ENCODE measurements at regions not wholly inside any gene's neighbourhood (a gene's known extent, or its start where the extent isn't known, plus 50 kb on each side); places are given as distances from the start of the nearest gene placed in this dataset.

DNA sequence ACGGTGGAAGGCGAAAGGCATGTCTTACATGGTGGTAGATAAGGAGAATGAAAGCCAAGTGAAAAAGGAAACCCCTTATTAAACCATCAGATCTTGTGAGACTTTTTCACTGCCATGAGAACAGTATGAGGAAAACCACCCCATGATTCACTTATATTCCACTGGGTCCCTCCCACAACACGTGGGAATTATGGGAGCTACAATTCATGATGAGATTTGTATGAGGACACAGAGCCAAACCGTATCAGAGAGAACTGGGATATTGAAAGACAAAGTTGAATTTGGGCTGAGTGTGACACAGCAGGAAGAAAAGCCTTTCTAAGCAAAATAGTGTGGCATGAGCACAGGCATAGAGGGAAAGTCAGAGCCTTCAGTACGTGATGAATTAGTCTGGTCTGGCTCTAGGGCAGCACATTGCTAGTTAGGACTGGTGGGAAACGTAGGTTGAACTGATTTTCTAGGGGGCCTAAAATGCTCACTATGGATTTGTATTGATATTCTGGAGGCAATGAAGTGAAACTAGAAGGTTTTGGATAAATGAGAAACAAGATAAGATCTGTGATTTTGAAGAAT lies 84.8 kb upstream of the RND3 start:
- no peak for DNase-seq
- H3K9me3 ChIP-seq (replicated peaks; ENCODE audit: control insufficient read depth, low read depth, low read length): no peaks in the 10 kb centered on the region
- 86% methylated on average over 4 of the region's 6 CpGs for WGBS (ENCODE audit: insufficient coverage)

DNA sequence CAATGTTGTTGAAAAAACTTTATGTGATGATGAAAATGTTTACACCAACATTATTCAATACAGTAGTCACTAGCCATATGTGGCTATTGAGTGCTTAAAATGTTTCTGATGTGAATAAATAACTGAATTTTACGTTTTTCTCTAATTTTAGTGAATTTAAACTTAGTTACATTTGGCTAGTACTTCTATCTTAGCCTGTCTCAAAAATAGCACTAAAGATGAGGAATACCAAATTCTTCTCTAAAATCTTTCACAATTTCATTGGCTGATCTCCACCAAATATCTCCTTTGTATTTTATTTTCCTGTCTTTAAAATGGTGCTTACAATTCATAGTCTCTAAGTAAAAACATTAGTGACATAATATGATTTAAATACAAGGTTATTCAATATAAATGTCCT lies 83.7 kb upstream of the RND3 start:
- Histone ChIP-seq H3K27me3 (ENCODE audit: control insufficient read depth, insufficient read depth, low read length) (no peaks in the 10 kb centered on the region), H3K4me1 (ENCODE audit: control insufficient read depth, insufficient read depth, low read length) (no peaks in the 10 kb centered on the region), H3K36me3 (ENCODE audit: control insufficient read depth, insufficient read depth, low read length) (no peaks in the 10 kb centered on the region), H3K9me3 (replicated peaks; ENCODE audit: control insufficient read depth, low read depth, low read length) (no peaks in the 10 kb centered on the region), H3K27ac (ENCODE audit: low read length) (no peak overlapping the region), H3K4me3 (ENCODE audit: low read length) (no peak overlapping the region)
- no CpG with 5 or more reads among the region's 1 CpG for WGBS (ENCODE audit: insufficient coverage)
- peak; percentile 14 for DNase-seq

More for the DNA sequence above, 84.8 kb upstream of the RND3 start:
- Histone ChIP-seq H3K36me3 (ENCODE audit: control insufficient read depth, insufficient read depth, low read length) (no peaks in the 10 kb centered on the region), H3K4me1 (ENCODE audit: control insufficient read depth, insufficient read depth, low read length) (no peaks in the 10 kb centered on the region), H3K4me3 (ENCODE audit: low read length) (no peak overlapping the region), H3K27me3 (ENCODE audit: control insufficient read depth, insufficient read depth, low read length) (no peaks in the 10 kb centered on the region), H3K27ac (ENCODE audit: low read length) (no peak overlapping the region)

DNA sequence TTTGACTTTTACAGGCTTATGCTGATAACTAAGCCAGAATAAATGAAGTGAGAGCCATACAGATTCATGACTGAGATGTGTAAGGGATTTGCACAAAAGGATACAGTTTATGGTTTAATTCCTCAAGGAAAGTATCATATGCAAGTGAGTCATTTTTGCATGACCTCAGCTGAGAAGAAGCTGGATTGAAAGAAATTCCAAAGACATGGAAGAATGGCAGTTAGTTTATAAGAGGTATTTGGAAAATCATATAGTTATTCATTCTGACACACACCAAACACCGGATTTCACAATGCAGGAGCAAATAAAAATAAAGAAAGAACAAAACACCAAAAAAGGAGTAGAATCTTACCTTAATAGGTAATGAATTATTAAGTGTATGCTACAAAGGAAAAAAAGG lies 83.2 kb upstream of the RND3 start:
- Histone ChIP-seq H3K27me3 (ENCODE audit: control insufficient read depth, insufficient read depth, low read length) (no peaks in the 10 kb centered on the region), H3K9me3 (replicated peaks; ENCODE audit: control insufficient read depth, low read depth, low read length) (no peaks in the 10 kb centered on the region), H3K4me3 (ENCODE audit: low read length) (no peak overlapping the region), H3K27ac (ENCODE audit: low read length) (peak overlapping the region; percentile 33), H3K4me1 (ENCODE audit: control insufficient read depth, insufficient read depth, low read length) (no peaks in the 10 kb centered on the region), H3K36me3 (ENCODE audit: control insufficient read depth, insufficient read depth, low read length) (no peaks in the 10 kb centered on the region)
- no CpG with 5 or more reads among the region's 1 CpG for WGBS (ENCODE audit: insufficient coverage)
- DNase-seq: peak; percentile 82

DNA sequence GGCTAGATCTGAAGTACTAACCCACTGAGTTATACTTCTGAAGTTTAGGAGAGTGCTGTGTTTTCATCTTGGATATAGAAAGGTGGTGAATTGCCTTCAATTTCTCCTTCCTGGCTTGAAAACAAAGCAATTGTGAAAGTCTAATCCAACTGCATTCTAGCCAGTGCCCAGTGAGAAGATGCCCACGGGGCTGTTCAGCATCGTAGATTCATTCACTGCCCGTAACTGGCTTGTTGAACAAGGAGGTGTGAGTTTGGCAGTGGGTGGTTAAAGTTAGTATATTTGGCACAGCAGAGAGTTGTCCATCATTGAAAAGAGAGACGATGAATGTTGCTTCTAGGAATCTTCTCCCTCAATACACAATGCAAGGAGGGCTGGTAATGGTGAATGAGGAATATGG lies 82.3 kb upstream of the RND3 start:
- WGBS (ENCODE audit: insufficient coverage): 83% methylated on average over 2 of the region's 4 CpGs
- no peak overlapping the region for H3K4me3 ChIP-seq (ENCODE audit: low read length)

DNA sequence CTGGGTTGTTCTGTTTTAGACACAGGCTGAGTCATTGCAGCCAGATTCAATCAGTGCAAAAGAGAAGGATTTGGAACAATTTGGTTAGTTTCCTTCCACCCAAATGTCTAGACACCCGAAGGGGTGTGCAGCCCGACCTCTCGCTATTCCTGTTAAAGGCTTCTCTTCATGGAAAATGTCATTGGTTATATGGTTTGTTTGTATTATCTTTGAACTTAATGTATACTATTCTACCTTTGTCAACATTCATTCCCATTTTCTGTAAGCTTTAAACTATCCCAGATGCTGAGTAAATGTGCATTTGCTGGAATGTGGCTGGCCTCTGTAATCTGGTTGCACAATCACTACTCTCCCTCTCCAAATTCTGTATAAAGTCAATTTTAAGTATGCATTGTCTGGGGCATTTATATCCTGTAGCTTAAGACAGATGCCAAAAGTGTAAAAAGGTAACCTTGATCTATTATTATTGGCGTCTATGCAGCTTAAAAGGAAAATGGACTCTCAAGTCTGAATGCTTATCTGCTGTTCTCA lies 80.4 kb upstream of the RND3 start:
- WGBS (ENCODE audit: insufficient coverage): no CpG with 5 or more reads among the region's 4 CpGs
- Histone ChIP-seq H3K9me3 (replicated peaks; ENCODE audit: control insufficient read depth, low read depth, low read length) (no peaks in the 10 kb centered on the region), H3K4me1 (ENCODE audit: control insufficient read depth, insufficient read depth, low read length) (no peaks in the 10 kb centered on the region), H3K4me3 (ENCODE audit: low read length) (no peak overlapping the region), H3K27ac (ENCODE audit: low read length) (no peak overlapping the region), H3K27me3 (ENCODE audit: control insufficient read depth, insufficient read depth, low read length) (no peaks in the 10 kb centered on the region), H3K36me3 (ENCODE audit: control insufficient read depth, insufficient read depth, low read length) (no peaks in the 10 kb centered on the region)
- peak; percentile 78 for DNase-seq

More for the DNA sequence above, 82.3 kb upstream of the RND3 start:
- Histone ChIP-seq H3K9me3 (replicated peaks; ENCODE audit: control insufficient read depth, low read depth, low read length) (no peaks in the 10 kb centered on the region), H3K27me3 (ENCODE audit: control insufficient read depth, insufficient read depth, low read length) (no peaks in the 10 kb centered on the region), H3K4me1 (ENCODE audit: control insufficient read depth, insufficient read depth, low read length) (no peaks in the 10 kb centered on the region), H3K27ac (ENCODE audit: low read length) (no peak overlapping the region), H3K36me3 (ENCODE audit: control insufficient read depth, insufficient read depth, low read length) (no peaks in the 10 kb centered on the region)
- no peak for DNase-seq

DNA sequence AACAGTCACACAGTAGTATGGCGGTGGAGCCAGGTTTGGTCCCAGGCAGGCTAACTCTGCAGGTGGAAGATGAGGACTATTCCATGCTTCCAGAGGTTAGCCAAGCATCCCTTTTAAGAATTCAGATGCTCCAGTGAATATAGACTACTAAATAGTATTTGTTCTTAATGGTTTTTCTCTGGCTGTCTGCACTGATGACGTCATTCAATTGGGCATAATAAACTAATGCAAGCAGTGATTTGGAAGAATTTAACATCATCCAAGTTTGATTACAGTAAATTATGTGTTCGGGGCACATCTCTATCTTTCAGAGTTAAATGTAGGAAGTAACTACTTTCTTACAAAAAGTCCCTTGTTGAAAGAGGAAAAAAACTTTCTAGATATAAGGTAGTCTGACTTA lies 78.8 kb upstream of the RND3 start:
- Histone ChIP-seq H3K4me3 (ENCODE audit: low read length) (no peak overlapping the region), H3K27me3 (ENCODE audit: control insufficient read depth, insufficient read depth, low read length) (no peaks in the 10 kb centered on the region), H3K36me3 (ENCODE audit: control insufficient read depth, insufficient read depth, low read length) (no peaks in the 10 kb centered on the region), H3K4me1 (ENCODE audit: control insufficient read depth, insufficient read depth, low read length) (no peaks in the 10 kb centered on the region), H3K9me3 (replicated peaks; ENCODE audit: control insufficient read depth, low read depth, low read length) (no peaks in the 10 kb centered on the region), H3K27ac (ENCODE audit: low read length) (no peak overlapping the region)
- DNase-seq: peak; percentile 12
- WGBS (ENCODE audit: insufficient coverage): no CpG with 5 or more reads among the region's 3 CpGs

DNA sequence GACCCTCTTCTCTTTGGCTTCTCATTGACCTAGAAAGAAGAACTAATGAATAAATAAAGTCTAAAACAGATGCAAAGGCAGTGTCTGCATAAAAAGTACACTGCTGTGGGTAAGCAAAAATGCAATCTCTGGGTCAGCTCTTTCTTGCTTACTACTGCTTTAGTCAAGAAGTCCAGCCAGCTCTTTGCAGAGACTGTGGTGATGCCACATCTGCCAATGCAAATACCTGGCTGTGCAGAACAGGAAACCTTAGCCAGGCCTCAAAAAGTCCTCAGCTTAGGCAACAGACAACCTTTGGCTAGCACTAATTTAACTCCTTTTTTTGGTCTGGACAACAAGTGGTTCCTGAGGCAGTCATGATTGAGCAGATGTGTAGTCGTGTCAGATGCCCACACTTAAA lies 73.6 kb upstream of the RND3 start:
- H3K27ac ChIP-seq (ENCODE audit: low read length): no peak overlapping the region
- H3K36me3 ChIP-seq (ENCODE audit: control insufficient read depth, insufficient read depth, low read length): no peaks in the 10 kb centered on the region
- DNase-seq: no peak
- no peaks in the 10 kb centered on the region for H3K27me3 ChIP-seq (ENCODE audit: control insufficient read depth, insufficient read depth, low read length)
- WGBS (ENCODE audit: insufficient coverage): 71% methylated on average over 1 of the region's 1 CpG
- H3K9me3 ChIP-seq (replicated peaks; ENCODE audit: control insufficient read depth, low read depth, low read length): no peaks in the 10 kb centered on the region
- no peaks in the 10 kb centered on the region for H3K4me1 ChIP-seq (ENCODE audit: control insufficient read depth, insufficient read depth, low read length)
- H3K4me3 ChIP-seq (ENCODE audit: low read length): no peak overlapping the region

DNA sequence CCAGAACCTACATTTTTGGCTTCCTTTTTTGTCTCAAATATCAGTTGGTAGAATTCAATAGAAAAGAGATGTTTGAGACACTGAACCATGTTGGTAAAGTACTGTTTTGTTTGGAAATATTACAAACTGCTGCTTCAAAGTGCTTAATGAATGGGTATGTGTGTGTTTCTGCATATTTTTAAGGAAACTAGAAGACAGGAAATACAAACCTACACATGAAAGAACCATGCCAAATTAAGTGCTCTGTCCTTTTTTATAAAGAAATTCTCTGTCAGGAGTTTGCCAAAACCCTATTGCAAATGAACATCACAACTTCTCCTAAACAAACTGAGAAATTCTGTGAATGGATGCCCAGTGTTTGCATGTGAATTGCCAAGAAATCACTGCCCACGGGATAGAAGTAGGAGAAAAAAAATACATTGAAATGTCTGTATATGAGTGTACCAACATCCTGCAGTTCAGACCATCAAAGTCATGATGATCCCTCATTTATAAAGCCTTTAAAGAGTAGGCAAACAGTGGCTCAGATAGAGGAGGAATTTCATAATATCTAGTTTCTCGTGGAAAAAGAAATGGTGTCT lies 69.6 kb upstream of the RND3 start:
- no CpG with 5 or more reads among the region's 2 CpGs for WGBS (ENCODE audit: insufficient coverage)
- DNase-seq: no peak
- H3K4me1 ChIP-seq (ENCODE audit: control insufficient read depth, insufficient read depth, low read length): no peaks in the 10 kb centered on the region
- no peaks in the 10 kb centered on the region for H3K27me3 ChIP-seq (ENCODE audit: control insufficient read depth, insufficient read depth, low read length)
- H3K27ac ChIP-seq (ENCODE audit: low read length): no peak overlapping the region
- H3K9me3 ChIP-seq (replicated peaks; ENCODE audit: control insufficient read depth, low read depth, low read length): no peaks in the 10 kb centered on the region
- H3K36me3 ChIP-seq (ENCODE audit: control insufficient read depth, insufficient read depth, low read length): no peaks in the 10 kb centered on the region
- no peak overlapping the region for H3K4me3 ChIP-seq (ENCODE audit: low read length)

DNA sequence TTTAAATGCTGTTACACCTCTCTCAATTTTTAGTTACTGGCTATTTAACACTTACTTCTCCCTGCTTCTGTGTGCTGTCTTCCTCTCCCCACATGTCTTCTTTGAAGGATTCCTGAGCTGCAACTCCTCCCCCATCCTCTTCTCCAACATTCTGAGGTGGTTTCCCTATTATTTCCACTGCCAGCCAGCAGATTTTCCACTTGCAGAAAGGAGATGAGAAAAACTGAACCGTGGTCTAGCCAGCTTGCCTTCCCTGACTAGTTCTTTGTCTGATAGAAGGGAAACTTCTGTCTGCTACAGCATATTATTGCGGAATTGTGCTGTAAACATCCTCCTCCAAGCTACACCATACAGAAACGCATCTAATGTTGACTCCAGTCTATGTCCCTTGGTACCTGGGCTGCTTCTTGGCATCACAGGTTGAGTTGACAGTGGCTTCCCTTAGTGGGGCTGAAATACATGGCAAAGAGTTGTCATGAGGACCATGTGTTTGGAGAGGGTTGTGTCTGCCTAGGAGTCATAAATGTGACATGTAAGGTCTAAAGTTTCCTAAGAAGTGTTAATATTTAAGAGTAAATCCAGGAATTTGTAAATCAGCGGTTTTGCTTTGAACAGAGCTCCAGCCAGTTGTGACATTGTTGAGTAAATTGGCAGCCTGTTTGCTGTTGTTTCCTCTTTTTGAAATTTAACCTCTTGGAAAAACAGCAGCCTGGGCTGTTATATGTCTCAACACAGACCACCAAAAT lies 68.3 kb upstream of the RND3 start:
- 40% methylated on average over 1 of the region's 4 CpGs for WGBS (ENCODE audit: insufficient coverage)
- Histone ChIP-seq H3K27me3 (ENCODE audit: control insufficient read depth, insufficient read depth, low read length) (no peaks in the 10 kb centered on the region), H3K4me3 (ENCODE audit: low read length) (no peak overlapping the region)

DNA sequence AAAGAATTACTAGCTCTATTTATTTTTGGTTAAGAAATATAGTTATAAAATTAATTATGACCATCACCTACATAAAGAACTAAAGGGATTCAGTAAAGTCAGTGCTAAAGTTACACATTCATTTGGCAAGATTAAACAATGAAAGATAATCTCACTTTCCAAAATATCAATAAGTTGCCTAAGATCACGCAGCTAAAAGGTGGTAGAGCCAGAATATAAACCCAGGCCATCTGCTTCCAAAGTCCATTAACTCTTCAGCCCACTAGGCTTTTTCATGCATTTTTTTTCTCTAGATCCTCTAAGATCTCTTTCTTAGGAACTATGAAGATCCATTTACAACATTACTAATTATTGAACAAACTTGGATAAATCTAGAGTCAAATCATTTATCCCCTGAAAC lies 66.6 kb upstream of the RND3 start:
- 100% methylated on average over 1 of the region's 1 CpG for WGBS (ENCODE audit: insufficient coverage)
- Histone ChIP-seq H3K4me3 (ENCODE audit: low read length) (no peak overlapping the region), H3K27ac (ENCODE audit: low read length) (no peak overlapping the region), H3K36me3 (ENCODE audit: control insufficient read depth, insufficient read depth, low read length) (no peaks in the 10 kb centered on the region), H3K4me1 (ENCODE audit: control insufficient read depth, insufficient read depth, low read length) (no peaks in the 10 kb centered on the region), H3K9me3 (replicated peaks; ENCODE audit: control insufficient read depth, low read depth, low read length) (no peaks in the 10 kb centered on the region), H3K27me3 (ENCODE audit: control insufficient read depth, insufficient read depth, low read length) (no peaks in the 10 kb centered on the region)
- DNase-seq: no peak

More for the DNA sequence above, 68.3 kb upstream of the RND3 start:
- H3K4me1 ChIP-seq (ENCODE audit: control insufficient read depth, insufficient read depth, low read length): no peaks in the 10 kb centered on the region
- peak; percentile 62 for DNase-seq
- H3K9me3 ChIP-seq (replicated peaks; ENCODE audit: control insufficient read depth, low read depth, low read length): no peaks in the 10 kb centered on the region
- no peaks in the 10 kb centered on the region for H3K36me3 ChIP-seq (ENCODE audit: control insufficient read depth, insufficient read depth, low read length)
- H3K27ac ChIP-seq (ENCODE audit: low read length): no peak overlapping the region
